SK-N-SH treated with all-trans-retinoic acid at 6 μM for 48 hours (cell line): ENCODE measurements at regions not wholly inside any gene's neighbourhood (a gene's known extent, or its start where the extent isn't known, plus 50 kb on each side); places are given as distances from the start of the nearest gene placed in this dataset.

ENCODE experiments used
- ATAC-seq: fragments of 200-7000 bp; cut with Tn5 transposase; 3 replicates; pipeline ENCODE4 v1.9.1; 2020; ENCODE audit warnings: mild to moderate bottlenecking, moderate library complexity
- ARNTL ChIP-seq: fragments of 450-650 bp; formaldehyde crosslinking; IDR thresholded peaks from 2 replicates; pipeline ENCODE4 v1.5.0; 2020; ENCODE audit warnings: low read depth, mild to moderate bottlenecking, moderate library complexity, borderline replicate concordance
- BACH2 ChIP-seq: fragments of 250-450 bp; sonication (Bioruptor Pico); IDR thresholded peaks from 2 replicates; pipeline ENCODE4 v1.9.0; 2021; ENCODE audit warnings: mild to moderate bottlenecking, borderline replicate concordance
- CSDC2 ChIP-seq: fragments of 250-450 bp; sonication (Bioruptor Pico); IDR thresholded peaks from 2 replicates; pipeline ENCODE4 v1.5.0; 2020; ENCODE audit warnings: mild to moderate bottlenecking, moderate library complexity
- ESRRG ChIP-seq: fragments of 250-450 bp; sonication (Bioruptor Pico); IDR thresholded peaks from 2 replicates; pipeline ENCODE4 v1.6.1; 2021; ENCODE audit warnings: mild to moderate bottlenecking
- GLIS3 ChIP-seq: fragments of 250-450 bp; sonication (Bioruptor Pico); IDR thresholded peaks from 2 replicates; pipeline ENCODE4 v1.5.0; 2020; ENCODE audit warnings: mild to moderate bottlenecking, moderate library complexity
- ISL1 ChIP-seq: fragments of 250-450 bp; sonication (Bioruptor Pico); IDR thresholded peaks from 2 replicates; pipeline ENCODE4 v2.1.2; 2022; ENCODE audit warnings: mild to moderate bottlenecking, moderate library complexity
- OSR1 ChIP-seq: fragments of 250-450 bp; sonication (Bioruptor Pico); IDR thresholded peaks from 2 replicates; pipeline ENCODE4 v1.8.0; 2022; ENCODE audit warnings: moderate library complexity, mild to moderate bottlenecking, inconsistent platforms
- PPARA ChIP-seq: fragments of 250-450 bp; sonication (Bioruptor Pico); IDR thresholded peaks from 2 replicates; pipeline ENCODE4 v1.5.0; 2020; ENCODE audit warnings: mild to moderate bottlenecking, borderline replicate concordance
- SNAI2 ChIP-seq: fragments of 250-450 bp; sonication (Bioruptor Pico); IDR thresholded peaks from 2 replicates; pipeline ENCODE4 v1.5.0; 2020; ENCODE audit warnings: mild to moderate bottlenecking, moderate library complexity
- TCF4 ChIP-seq: fragments of 250-450 bp; sonication (Bioruptor Pico); IDR thresholded peaks from 2 replicates; pipeline ENCODE4 v1.8.0; 2021; ENCODE audit warnings: mild to moderate bottlenecking, moderate library complexity, borderline replicate concordance
- TOX ChIP-seq: fragments of 250-450 bp; sonication (Bioruptor Pico); IDR thresholded peaks from 2 replicates; pipeline ENCODE4 v1.8.0; 2021; ENCODE audit warnings: mild to moderate bottlenecking, moderate library complexity, borderline replicate concordance
- ZC3H10 ChIP-seq: fragments of 250-450 bp; sonication (Bioruptor Pico); IDR thresholded peaks from 2 replicates; pipeline ENCODE4 v1.5.1; 2021; ENCODE audit warnings: mild to moderate bottlenecking, moderate library complexity
- ZFP3 ChIP-seq: fragments of 250-450 bp; sonication (Bioruptor Pico); IDR thresholded peaks from 2 replicates; pipeline ENCODE4 v1.5.0; 2020; ENCODE audit warnings: mild to moderate bottlenecking, moderate library complexity
- ZNF565 ChIP-seq: fragments of 450-650 bp; formaldehyde crosslinking; conservative IDR thresholded peaks from 2 replicates; pipeline ENCODE4 v1.5.0; 2020; ENCODE audit warnings: low read depth, mild to moderate bottlenecking, moderate library complexity
- ZNF8 ChIP-seq: fragments of 450-650 bp; formaldehyde crosslinking; IDR thresholded peaks from 2 replicates; pipeline ENCODE4 v1.5.0; 2020; ENCODE audit warnings: mild to moderate bottlenecking, moderate library complexity
- TF ChIP-seq, protein P1 (sequence below): fragments of 250-450 bp; sonication (Bioruptor Pico); IDR thresholded peaks from 2 replicates; pipeline ENCODE4 v1.5.0; 2020; ENCODE audit warnings: mild to moderate bottlenecking, moderate library complexity
- TF ChIP-seq, protein P2 (sequence below): fragments of 250-450 bp; sonication (Bioruptor Pico); IDR thresholded peaks from 2 replicates; pipeline ENCODE4 v1.5.1; 2021; ENCODE audit warnings: mild to moderate bottlenecking, moderate library complexity
- TF ChIP-seq, protein P3 (sequence below): fragments of 250-450 bp; sonication (Bioruptor Pico); IDR thresholded peaks from 2 replicates; pipeline ENCODE4 v1.8.0; 2020; ENCODE audit warnings: mild to moderate bottlenecking, moderate library complexity, borderline replicate concordance
- TF ChIP-seq, protein P4 (sequence below): fragments of 250-450 bp; sonication (Bioruptor Pico); IDR thresholded peaks from 2 replicates; pipeline ENCODE4 v1.5.1; 2020; ENCODE audit warnings: low read depth, mild to moderate bottlenecking, moderate library complexity

DNA sequence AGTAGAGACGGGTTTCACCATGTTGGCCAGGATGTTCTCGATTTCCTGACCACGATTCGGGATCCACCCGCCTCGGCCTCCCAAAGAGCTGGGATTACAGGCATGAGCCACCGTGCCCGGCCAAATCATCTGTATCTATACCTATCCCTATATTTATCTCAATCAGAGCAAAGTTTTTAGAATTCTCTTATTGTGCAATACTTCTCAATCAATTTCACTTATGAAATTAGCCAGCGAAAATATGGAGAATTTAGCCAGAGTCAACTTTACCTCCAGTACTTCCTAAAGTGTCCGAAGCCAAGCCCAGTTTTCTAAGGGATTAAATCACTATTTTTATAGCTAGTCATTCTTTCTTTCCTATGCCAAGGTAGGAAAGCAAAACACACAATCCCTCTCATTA lies 319.1 kb upstream of the PFKP start:
- TF ChIP-seq ARNTL (CRISPR knock-in tag): no peak
- no peak for TF ChIP-seq PPARA
- no peak for TF ChIP-seq ZC3H10
- TF ChIP-seq CSDC2: no peak
- no peak for TF ChIP-seq ZFP3
- TF ChIP-seq ISL1 (CRISPR knock-in tag): no peak
- no peak for ATAC-seq

DNA sequence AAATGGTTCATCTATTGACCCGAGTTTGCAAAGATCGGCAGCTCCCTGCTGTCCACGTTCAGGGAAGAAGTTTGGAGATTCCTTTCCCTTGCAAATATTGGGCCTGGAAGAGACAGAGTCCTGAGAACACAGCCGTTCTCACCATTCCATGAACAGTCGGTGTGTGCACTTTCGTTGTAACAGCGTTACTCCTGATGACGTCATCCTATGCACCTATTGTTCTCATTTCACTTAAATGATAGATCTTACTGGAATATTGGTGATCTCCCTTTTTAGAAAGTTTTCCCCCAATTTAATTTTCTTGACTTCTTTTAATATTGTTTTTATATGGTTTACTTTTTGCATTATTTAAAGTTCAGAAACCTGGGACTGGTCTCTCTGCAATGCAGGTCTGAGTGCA lies 320.7 kb upstream of the PFKP start:
- ATAC-seq: no peak
- TF ChIP-seq, protein P1, sequence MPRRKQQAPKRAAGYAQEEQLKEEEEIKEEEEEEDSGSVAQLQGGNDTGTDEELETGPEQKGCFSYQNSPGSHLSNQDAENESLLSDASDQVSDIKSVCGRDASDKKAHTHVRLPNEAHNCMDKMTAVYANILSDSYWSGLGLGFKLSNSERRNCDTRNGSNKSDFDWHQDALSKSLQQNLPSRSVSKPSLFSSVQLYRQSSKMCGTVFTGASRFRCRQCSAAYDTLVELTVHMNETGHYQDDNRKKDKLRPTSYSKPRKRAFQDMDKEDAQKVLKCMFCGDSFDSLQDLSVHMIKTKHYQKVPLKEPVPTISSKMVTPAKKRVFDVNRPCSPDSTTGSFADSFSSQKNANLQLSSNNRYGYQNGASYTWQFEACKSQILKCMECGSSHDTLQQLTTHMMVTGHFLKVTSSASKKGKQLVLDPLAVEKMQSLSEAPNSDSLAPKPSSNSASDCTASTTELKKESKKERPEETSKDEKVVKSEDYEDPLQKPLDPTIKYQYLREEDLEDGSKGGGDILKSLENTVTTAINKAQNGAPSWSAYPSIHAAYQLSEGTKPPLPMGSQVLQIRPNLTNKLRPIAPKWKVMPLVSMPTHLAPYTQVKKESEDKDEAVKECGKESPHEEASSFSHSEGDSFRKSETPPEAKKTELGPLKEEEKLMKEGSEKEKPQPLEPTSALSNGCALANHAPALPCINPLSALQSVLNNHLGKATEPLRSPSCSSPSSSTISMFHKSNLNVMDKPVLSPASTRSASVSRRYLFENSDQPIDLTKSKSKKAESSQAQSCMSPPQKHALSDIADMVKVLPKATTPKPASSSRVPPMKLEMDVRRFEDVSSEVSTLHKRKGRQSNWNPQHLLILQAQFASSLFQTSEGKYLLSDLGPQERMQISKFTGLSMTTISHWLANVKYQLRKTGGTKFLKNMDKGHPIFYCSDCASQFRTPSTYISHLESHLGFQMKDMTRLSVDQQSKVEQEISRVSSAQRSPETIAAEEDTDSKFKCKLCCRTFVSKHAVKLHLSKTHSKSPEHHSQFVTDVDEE (CRISPR knock-in tag): no peak
- TF ChIP-seq SNAI2 (CRISPR knock-in tag) (no peak), OSR1 (CRISPR knock-in tag) (no peak), GLIS3 (CRISPR knock-in tag) (no peak), ARNTL (CRISPR knock-in tag) (no peak), ZFP3 (no peak), BACH2 (CRISPR knock-in tag) (no peak), ZNF565 (CRISPR knock-in tag) (no peak), TCF4 (no peak), ZNF8 (no peak), ISL1 (CRISPR knock-in tag) (no peak), TOX (no peak)
- TF ChIP-seq, protein P2, sequence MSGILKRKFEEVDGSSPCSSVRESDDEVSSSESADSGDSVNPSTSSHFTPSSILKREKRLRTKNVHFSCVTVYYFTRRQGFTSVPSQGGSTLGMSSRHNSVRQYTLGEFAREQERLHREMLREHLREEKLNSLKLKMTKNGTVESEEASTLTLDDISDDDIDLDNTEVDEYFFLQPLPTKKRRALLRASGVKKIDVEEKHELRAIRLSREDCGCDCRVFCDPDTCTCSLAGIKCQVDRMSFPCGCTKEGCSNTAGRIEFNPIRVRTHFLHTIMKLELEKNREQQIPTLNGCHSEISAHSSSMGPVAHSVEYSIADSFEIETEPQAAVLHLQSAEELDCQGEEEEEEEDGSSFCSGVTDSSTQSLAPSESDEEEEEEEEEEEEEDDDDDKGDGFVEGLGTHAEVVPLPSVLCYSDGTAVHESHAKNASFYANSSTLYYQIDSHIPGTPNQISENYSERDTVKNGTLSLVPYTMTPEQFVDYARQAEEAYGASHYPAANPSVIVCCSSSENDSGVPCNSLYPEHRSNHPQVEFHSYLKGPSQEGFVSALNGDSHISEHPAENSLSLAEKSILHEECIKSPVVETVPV: no peak
- TF ChIP-seq, protein P3, sequence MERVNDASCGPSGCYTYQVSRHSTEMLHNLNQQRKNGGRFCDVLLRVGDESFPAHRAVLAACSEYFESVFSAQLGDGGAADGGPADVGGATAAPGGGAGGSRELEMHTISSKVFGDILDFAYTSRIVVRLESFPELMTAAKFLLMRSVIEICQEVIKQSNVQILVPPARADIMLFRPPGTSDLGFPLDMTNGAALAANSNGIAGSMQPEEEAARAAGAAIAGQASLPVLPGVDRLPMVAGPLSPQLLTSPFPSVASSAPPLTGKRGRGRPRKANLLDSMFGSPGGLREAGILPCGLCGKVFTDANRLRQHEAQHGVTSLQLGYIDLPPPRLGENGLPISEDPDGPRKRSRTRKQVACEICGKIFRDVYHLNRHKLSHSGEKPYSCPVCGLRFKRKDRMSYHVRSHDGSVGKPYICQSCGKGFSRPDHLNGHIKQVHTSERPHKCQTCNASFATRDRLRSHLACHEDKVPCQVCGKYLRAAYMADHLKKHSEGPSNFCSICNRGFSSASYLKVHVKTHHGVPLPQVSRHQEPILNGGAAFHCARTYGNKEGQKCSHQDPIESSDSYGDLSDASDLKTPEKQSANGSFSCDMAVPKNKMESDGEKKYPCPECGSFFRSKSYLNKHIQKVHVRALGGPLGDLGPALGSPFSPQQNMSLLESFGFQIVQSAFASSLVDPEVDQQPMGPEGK (CRISPR knock-in tag): no peak
- TF ChIP-seq, protein P4, sequence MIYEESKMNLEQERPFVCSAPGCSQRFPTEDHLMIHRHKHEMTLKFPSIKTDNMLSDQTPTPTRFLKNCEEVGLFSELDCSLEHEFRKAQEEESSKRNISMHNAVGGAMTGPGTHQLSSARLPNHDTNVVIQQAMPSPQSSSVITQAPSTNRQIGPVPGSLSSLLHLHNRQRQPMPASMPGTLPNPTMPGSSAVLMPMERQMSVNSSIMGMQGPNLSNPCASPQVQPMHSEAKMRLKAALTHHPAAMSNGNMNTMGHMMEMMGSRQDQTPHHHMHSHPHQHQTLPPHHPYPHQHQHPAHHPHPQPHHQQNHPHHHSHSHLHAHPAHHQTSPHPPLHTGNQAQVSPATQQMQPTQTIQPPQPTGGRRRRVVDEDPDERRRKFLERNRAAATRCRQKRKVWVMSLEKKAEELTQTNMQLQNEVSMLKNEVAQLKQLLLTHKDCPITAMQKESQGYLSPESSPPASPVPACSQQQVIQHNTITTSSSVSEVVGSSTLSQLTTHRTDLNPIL (CRISPR knock-in tag): no peak

DNA sequence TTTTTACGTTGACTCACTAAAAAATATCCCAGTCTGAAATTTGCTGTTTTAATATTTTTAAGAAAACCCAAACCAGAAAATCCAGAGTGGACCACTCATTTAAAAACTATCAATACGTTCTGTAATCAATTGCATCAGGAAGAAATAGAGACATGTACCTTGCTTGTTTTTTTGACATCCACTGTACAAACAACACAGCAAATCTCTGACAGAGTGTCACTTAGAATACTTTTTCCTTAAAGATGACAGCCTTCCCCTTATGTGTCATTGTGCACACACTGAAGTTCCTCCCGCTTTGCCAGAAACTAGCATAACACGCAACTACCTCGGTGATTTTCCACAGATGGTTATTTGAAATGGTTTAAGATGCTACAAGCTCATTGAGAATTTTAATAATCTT lies 321.7 kb upstream of the PFKP start:
- TF ChIP-seq, protein P2: no peak
- TF ChIP-seq, protein P4 (CRISPR knock-in tag): no peak
- TF ChIP-seq ESRRG (CRISPR knock-in tag) (no peak), TOX (no peak), PPARA (no peak), ZC3H10 (no peak), CSDC2 (no peak), ZFP3 (no peak), ARNTL (CRISPR knock-in tag) (no peak)
- TF ChIP-seq, protein P3 (CRISPR knock-in tag): no peak

More for the DNA sequence above, 321.7 kb upstream of the PFKP start:
- no peak for ATAC-seq
